ENCODE measurements at regions not wholly inside any gene's neighbourhood (a gene's known extent, or its start where the extent isn't known, plus 50 kb on each side); places are given as distances from the start of the nearest gene placed in this dataset.

DNA sequence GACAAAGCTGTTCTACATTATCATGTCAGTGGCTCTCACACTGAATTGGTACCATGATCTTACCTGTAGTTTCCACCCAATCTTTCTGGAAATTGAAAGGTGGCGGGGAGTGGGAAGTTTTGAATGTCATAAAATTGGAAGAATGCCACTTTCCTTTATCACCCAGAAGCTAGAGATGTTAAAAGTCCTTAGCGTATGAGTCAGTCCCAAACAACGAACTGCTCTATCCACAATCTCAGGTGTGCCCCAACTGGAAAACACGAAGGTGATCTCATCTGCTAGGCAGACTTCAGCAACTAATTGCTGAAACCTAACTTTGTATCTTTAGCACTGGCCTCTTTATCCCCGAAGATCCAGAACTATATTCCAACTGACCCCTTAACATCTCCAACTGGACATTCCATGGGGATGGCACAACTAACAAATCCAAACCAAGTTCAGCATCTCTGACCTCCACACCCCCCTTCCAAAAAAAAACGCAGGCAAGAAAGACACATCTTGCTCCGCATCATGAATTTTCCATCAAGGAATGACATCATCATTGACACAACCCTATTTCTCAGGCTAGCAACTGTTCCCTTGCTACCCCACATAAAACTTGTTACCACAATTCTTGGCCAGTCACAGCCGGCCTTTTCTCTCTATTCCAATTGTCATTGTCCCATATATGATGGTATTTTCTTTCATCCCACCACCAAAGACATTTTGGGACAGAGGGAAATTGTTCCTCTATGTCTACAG lies 175.4 kb downstream of the KLF12 start:
- Histone ChIP-seq H4K8ac (ENCODE audit: low read length) (no peak overlapping the region), H2BK5ac (ENCODE audit: low read depth, low read length, poor library complexity, severe bottlenecking) (no peak overlapping the region), H3K79me1 (replicated peaks; ENCODE audit: low read length, poor library complexity, severe bottlenecking) (peaks cover 13% of the 10 kb centered on the region), H3K14ac (ENCODE audit: low read length in 2 of 2) (no peak overlapping the region), H3K4me1 (ENCODE audit: control insufficient read depth, insufficient read depth, low read depth, low read length) (no peaks in the 10 kb centered on the region), H3K9me3 (ENCODE audit: control insufficient read depth, low read length) (no peaks in the 10 kb centered on the region), H3K18ac (ENCODE audit: low read depth in 1 of 2, low read length in 2 of 2) (no peak overlapping the region), H4K91ac (ENCODE audit: low read length) (no peak overlapping the region), H3K9ac (ENCODE audit: low read length) (no peak overlapping the region), H3K4ac (ENCODE audit: low read depth in 1 of 2, low read length in 2 of 2) (no peak overlapping the region), H3K27me3 (ENCODE audit: control insufficient read depth in 1 of 2, insufficient read depth in 1 of 2, low read length in 2 of 2) (no peaks in the 10 kb centered on the region), H3K27ac (ENCODE audit: low read length, poor library complexity, severe bottlenecking) (no peak overlapping the region), H2BK120ac (ENCODE audit: low read depth, low read length) (no peak overlapping the region), H3K4me2 (ENCODE audit: low read length, poor library complexity, severe bottlenecking) (no peak overlapping the region), H2AFZ (ENCODE audit: low read depth, low read length) (no peak overlapping the region), H3K36me3 (ENCODE audit: control insufficient read depth in 1 of 2, insufficient read depth in 2 of 2, low read depth in 1 of 2, low read length in 2 of 2) (peaks cover 0 to 4% of the 10 kb centered on the region in 2 experiments), H3K23ac (ENCODE audit: low read length in 2 of 2) (no peak overlapping the region), H2AK5ac (ENCODE audit: low read length, severe bottlenecking) (no peak overlapping the region), H2BK12ac (ENCODE audit: low read length in 2 of 2) (no peak overlapping the region), H3K4me3 (ENCODE audit: insufficient read depth in 1 of 2, low read depth in 1 of 2, low read length in 2 of 2) (no peak overlapping the region), H2BK15ac (ENCODE audit: low read depth, poor library complexity, severe bottlenecking) (no peak overlapping the region)
- DNase-seq: no peak
- WGBS: 93% methylated on average over 7 of the region's 8 CpGs

DNA sequence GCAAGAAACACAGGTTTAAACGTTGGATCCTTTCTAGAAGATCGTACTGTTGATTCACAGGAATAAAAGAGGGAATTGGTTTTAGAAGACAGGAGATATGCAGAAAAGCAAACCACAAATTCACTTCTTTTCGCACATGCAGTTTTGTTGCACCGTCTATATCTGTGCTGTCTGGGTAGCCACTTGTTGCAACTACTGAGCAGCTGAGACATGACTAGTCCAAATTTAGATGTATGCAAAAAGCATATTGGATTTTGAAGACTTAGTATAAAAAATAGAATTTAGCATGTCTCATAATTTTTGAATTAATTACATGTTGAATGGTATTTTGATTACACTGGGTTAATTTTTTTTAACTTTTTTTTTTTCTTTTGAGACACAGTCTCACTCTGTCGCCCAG lies 176.3 kb downstream of the KLF12 start:
- Histone ChIP-seq H3K4me3 (ENCODE audit: insufficient read depth in 1 of 2, low read depth in 1 of 2, low read length in 2 of 2) (no peak overlapping the region), H3K79me1 (replicated peaks; ENCODE audit: low read length, poor library complexity, severe bottlenecking) (peaks cover 13% of the 10 kb centered on the region), H2BK15ac (ENCODE audit: low read depth, poor library complexity, severe bottlenecking) (no peak overlapping the region), H2AFZ (ENCODE audit: low read depth, low read length) (no peak overlapping the region), H4K91ac (ENCODE audit: low read length) (no peak overlapping the region), H2BK12ac (ENCODE audit: low read length in 2 of 2) (no peak overlapping the region), H2BK5ac (ENCODE audit: low read depth, low read length, poor library complexity, severe bottlenecking) (no peak overlapping the region), H3K18ac (ENCODE audit: low read depth in 1 of 2, low read length in 2 of 2) (no peak overlapping the region), H3K14ac (ENCODE audit: low read length in 2 of 2) (no peak overlapping the region), H2BK120ac (ENCODE audit: low read depth, low read length) (no peak overlapping the region), H3K4me1 (ENCODE audit: control insufficient read depth, insufficient read depth, low read depth, low read length) (no peaks in the 10 kb centered on the region), H3K4ac (ENCODE audit: low read depth in 1 of 2, low read length in 2 of 2) (no peak overlapping the region), H3K9ac (ENCODE audit: low read length) (no peak overlapping the region), H3K27ac (ENCODE audit: low read length, poor library complexity, severe bottlenecking) (no peak overlapping the region), H3K4me2 (ENCODE audit: low read length, poor library complexity, severe bottlenecking) (no peak overlapping the region), H3K36me3 (ENCODE audit: control insufficient read depth in 1 of 2, insufficient read depth in 2 of 2, low read depth in 1 of 2, low read length in 2 of 2) (peaks cover 0 to 4% of the 10 kb centered on the region in 2 experiments), H3K27me3 (ENCODE audit: control insufficient read depth in 1 of 2, insufficient read depth in 1 of 2, low read length in 2 of 2) (no peaks in the 10 kb centered on the region), H3K9me3 (ENCODE audit: control insufficient read depth, low read length) (no peaks in the 10 kb centered on the region), H4K8ac (ENCODE audit: low read length) (no peak overlapping the region), H3K23ac (ENCODE audit: low read length in 2 of 2) (no peak overlapping the region), H2AK5ac (ENCODE audit: low read length, severe bottlenecking) (no peak overlapping the region)
- no peak for DNase-seq
- 93% methylated on average over 4 of the region's 5 CpGs for WGBS

DNA sequence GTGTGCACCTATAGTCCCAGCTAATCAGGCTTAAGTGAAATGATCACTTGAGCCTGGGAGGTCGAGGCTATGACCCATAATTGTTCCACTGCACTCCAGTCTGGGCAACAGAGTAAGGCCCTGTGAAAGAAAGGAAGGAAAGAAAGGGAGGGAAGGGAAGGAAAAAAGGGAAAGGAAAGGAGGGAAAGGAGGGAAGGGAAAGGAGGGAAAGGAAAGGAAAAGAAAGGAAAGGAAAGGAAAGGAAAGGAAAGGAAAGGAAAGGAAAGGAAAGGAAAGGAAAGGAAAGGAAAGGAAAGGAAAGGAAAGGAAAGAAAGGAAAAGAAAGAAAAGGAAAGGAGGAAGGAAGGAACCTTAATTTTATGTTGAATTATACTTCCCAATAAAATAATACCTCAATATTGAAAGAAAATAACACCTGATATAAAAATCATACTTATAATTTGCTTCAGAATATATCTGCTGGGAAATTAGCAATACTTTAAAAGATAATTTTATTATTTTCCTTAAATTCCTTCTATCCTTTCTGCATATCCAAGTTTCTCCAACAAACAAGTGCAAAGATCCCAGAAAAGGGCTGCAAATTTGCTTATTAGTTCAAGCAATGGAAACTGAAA lies 177.3 kb downstream of the KLF12 start:
- no peak for DNase-seq

DNA sequence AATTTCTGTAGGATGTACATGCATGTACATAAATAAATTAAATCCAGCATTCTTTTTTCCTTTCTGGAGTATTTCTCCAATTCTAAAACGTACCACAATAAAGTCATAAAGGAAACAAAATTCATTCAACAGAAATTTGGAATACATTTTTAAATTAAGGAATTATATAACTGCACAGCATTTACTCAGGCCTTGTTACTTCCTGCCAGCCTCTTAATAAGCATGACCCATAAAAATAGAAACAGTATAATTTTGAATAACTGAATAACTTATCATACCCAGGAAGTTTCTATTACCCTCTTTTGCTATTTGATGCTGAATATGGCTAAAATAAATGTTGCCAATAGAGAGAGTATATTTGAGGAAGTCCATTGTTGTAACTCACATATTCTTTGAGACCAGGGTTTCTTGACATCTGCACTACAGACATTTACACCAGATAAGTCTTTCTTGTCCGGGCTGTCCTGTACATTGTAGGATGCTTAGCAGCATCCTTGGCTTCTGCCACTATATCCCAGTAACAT lies 178.2 kb downstream of the KLF12 start:
- H4K8ac ChIP-seq (ENCODE audit: low read length): no peak overlapping the region
- no peaks in the 10 kb centered on the region for H3K36me3 ChIP-seq (ENCODE audit: control insufficient read depth in 1 of 2, insufficient read depth in 2 of 2, low read depth in 1 of 2, low read length in 2 of 2)
- H2BK15ac ChIP-seq (ENCODE audit: low read depth, poor library complexity, severe bottlenecking): no peak overlapping the region
- no peak overlapping the region for H3K27ac ChIP-seq (ENCODE audit: low read length, poor library complexity, severe bottlenecking)
- H3K4me1 ChIP-seq (ENCODE audit: control insufficient read depth, insufficient read depth, low read depth, low read length): no peaks in the 10 kb centered on the region
- no peak overlapping the region for H3K4me3 ChIP-seq (ENCODE audit: insufficient read depth in 1 of 2, low read depth in 1 of 2, low read length in 2 of 2)
- H2BK12ac ChIP-seq (ENCODE audit: low read length in 2 of 2): no peak overlapping the region
- no peak overlapping the region for H2BK5ac ChIP-seq (ENCODE audit: low read depth, low read length, poor library complexity, severe bottlenecking)
- H2AFZ ChIP-seq (ENCODE audit: low read depth, low read length): no peak overlapping the region
- H3K9me3 ChIP-seq (ENCODE audit: control insufficient read depth, low read length): no peaks in the 10 kb centered on the region
- no peak overlapping the region for H2AK5ac ChIP-seq (ENCODE audit: low read length, severe bottlenecking)
- no peak overlapping the region for H3K9ac ChIP-seq (ENCODE audit: low read length)
- H4K91ac ChIP-seq (ENCODE audit: low read length): no peak overlapping the region
- no peak overlapping the region for H3K4ac ChIP-seq (ENCODE audit: low read depth in 1 of 2, low read length in 2 of 2)
- H3K27me3 ChIP-seq (ENCODE audit: control insufficient read depth in 1 of 2, insufficient read depth in 1 of 2, low read length in 2 of 2): no peaks in the 10 kb centered on the region
- no peak overlapping the region for H3K18ac ChIP-seq (ENCODE audit: low read depth in 1 of 2, low read length in 2 of 2)
- H3K23ac ChIP-seq (ENCODE audit: low read length in 2 of 2): no peak overlapping the region
- peaks cover 11% of the 10 kb centered on the region for H3K79me1 ChIP-seq (replicated peaks; ENCODE audit: low read length, poor library complexity, severe bottlenecking)
- 100% methylated on average over 1 of the region's 2 CpGs for WGBS
- no peak for DNase-seq
- H2BK120ac ChIP-seq (ENCODE audit: low read depth, low read length): no peak overlapping the region
- no peak overlapping the region for H3K14ac ChIP-seq (ENCODE audit: low read length in 2 of 2)
- no peak overlapping the region for H3K4me2 ChIP-seq (ENCODE audit: low read length, poor library complexity, severe bottlenecking)

More for the DNA sequence above, 177.3 kb downstream of the KLF12 start:
- Histone ChIP-seq H3K9ac (ENCODE audit: low read length) (no peak overlapping the region), H3K27ac (ENCODE audit: low read length, poor library complexity, severe bottlenecking) (no peak overlapping the region), H2BK120ac (ENCODE audit: low read depth, low read length) (no peak overlapping the region), H3K14ac (ENCODE audit: low read length in 2 of 2) (no peak overlapping the region), H3K4me1 (ENCODE audit: control insufficient read depth, insufficient read depth, low read depth, low read length) (no peaks in the 10 kb centered on the region), H3K9me3 (ENCODE audit: control insufficient read depth, low read length) (no peaks in the 10 kb centered on the region), H2AK5ac (ENCODE audit: low read length, severe bottlenecking) (no peak overlapping the region), H2BK15ac (ENCODE audit: low read depth, poor library complexity, severe bottlenecking) (no peak overlapping the region), H3K79me1 (replicated peaks; ENCODE audit: low read length, poor library complexity, severe bottlenecking) (peaks cover 11% of the 10 kb centered on the region), H3K23ac (ENCODE audit: low read length in 2 of 2) (no peak overlapping the region), H4K91ac (ENCODE audit: low read length) (no peak overlapping the region), H2BK5ac (ENCODE audit: low read depth, low read length, poor library complexity, severe bottlenecking) (no peak overlapping the region), H3K18ac (ENCODE audit: low read depth in 1 of 2, low read length in 2 of 2) (no peak overlapping the region), H3K4me2 (ENCODE audit: low read length, poor library complexity, severe bottlenecking) (no peak overlapping the region), H4K8ac (ENCODE audit: low read length) (no peak overlapping the region), H3K4ac (ENCODE audit: low read depth in 1 of 2, low read length in 2 of 2) (no peak overlapping the region), H3K4me3 (ENCODE audit: insufficient read depth in 1 of 2, low read depth in 1 of 2, low read length in 2 of 2) (no peak overlapping the region), H3K27me3 (ENCODE audit: control insufficient read depth in 1 of 2, insufficient read depth in 1 of 2, low read length in 2 of 2) (no peaks in the 10 kb centered on the region), H2AFZ (ENCODE audit: low read depth, low read length) (no peak overlapping the region), H2BK12ac (ENCODE audit: low read length in 2 of 2) (no peak overlapping the region), H3K36me3 (ENCODE audit: control insufficient read depth in 1 of 2, insufficient read depth in 2 of 2, low read depth in 1 of 2, low read length in 2 of 2) (no peaks in the 10 kb centered on the region)
- 88% methylated on average over 1 of the region's 1 CpG for WGBS

All from mesenchymal stem cell (in vitro differentiated cells and primary cell).